Esophagus mucosa (tissue), 1 donor: ENCODE measurements at regions not wholly inside any gene's neighbourhood (a gene's known extent, or its start where the extent isn't known, plus 50 kb on each side); places are given as distances from the start of the nearest gene placed in this dataset.

Source experiments
- ATAC-seq: fragments of 200-7000 bp; cut with Tn5 transposase; one replicate; pipeline ENCODE4 v1.9.1; 2020
- donor health status: DM: yes; HTN: yes; CAD: no.

DNA sequence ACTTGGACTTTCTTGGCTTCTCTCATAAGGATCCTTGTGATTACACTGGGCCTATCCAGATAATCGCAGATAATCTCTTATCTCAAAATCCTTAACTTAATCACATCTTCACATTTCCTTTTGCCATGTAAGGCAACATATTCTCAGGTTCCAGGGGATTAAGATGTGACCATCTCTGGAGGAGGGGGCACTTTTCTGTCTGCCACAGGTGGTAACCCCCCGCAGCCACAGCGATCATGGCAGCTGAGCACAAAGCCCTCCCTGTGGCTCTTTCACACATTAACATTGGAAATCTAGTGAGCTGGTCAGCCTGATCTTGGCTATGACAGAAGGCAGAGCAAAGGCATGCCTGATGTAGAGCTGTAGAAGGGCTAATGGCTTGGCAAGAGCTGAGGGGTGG lies 69.1 kb upstream of the CD82 start:
- no peak for ATAC-seq

DNA sequence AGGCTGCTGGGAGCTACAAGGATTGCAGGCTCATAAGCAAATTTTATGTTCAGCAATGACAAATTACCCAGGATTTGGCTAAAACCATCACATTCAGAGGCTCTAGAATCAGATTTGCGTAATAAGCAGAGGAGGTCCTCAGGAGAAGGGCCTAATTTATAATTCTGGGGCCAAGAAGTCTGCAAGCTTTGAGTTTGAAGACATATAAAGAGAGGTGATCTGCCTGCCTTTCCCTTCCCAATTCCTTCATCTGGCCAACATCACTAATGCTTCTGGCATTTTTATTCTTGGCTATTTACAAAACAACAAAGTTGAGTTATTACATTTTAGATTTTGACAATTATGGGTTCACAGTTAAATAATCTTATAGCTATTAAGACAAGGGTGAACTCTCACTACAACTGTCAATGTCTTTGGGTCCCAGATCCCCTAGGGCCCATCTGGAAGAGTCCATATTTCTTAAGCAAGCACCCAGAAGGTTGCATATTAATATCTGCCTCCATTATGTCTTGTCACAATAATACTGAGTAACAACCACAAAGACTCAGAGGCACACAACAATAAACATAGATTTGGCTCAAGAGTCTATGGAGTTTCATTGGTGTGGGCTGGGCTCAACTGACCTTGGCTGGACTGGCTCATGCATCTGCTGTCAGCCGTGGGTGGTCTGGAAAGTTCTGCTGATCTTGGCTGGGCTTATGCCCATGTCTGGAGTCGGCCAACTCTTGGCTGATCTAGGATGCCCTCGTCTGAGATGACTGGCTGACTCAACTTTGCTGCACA lies 67.2 kb upstream of the CD82 start:
- ATAC-seq = no peak

DNA sequence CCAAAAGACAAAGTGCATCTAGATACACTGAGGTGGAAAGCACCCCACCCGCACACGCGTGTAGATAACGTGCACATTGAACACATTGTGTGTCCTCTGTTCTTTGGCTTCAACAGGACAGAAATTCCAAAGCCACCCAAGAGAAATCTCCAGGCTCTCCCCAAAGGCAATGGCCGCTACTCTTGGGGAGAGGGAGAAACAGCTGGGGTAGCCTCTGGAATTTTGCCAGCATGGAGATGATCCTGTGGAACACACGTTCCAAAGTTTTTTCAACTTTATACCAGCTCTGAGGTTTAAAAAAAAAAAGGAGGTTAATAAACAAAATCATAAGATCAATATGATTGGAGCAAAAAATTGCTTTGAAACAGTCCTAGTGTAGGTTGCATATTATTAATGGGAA lies 63.0 kb upstream of the CD82 start:
- ATAC-seq = no peak

DNA sequence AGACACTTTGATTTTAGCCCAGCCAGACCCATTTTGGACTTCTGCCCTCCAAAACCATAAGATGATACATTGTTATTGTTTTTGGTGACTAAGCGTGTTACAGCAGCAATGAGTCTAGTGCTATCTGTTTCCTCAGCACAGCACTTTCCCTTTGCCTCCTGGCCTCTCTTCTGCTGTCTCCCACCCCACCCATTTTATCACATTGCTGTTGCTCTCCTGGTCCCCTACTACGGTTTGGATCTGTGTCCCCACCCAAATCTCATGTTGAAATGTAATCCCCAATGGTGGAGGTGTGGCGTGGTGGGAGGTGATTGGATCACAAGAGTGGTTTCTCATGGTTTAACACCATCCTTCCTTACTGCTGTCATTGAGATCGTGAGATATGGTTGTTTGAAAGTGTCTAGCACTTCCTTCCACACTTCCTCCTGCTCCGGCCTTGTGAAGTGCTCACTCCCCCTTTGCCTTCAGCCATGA lies 59.8 kb upstream of the CD82 start:
- ATAC-seq = no peak

DNA sequence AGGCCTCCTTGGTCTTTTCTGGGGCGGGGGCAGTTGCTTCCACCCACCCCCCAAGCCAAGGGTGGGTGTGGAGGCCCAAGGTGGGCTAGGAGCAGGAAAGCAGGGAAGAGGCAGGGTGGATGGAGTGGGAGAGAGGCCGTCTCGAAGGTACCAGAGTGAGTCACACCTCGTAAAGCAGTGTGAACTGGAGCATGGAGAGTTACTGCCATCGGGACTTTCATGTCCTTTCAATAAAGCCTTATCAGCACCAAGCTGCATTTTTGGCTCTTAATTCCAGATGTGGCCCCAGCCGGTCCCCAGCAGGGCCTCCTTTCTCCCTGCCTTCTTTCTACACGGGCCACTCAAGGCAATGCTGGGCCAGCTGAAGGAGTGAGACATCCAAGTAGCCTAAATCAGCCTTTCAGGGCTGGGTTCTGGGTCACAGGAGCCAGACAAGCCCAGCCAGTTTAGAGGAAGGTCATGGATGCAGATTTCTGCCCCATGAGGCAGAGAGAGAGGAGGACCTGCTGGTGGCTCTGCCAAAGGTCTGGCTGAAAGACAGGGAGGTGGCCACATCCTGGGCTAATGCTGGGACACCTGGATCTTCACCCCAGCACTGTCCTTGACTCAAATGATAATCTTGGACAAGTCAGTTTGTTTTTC lies 59.0 kb upstream of the CD82 start:
- ATAC-seq = no peak

DNA sequence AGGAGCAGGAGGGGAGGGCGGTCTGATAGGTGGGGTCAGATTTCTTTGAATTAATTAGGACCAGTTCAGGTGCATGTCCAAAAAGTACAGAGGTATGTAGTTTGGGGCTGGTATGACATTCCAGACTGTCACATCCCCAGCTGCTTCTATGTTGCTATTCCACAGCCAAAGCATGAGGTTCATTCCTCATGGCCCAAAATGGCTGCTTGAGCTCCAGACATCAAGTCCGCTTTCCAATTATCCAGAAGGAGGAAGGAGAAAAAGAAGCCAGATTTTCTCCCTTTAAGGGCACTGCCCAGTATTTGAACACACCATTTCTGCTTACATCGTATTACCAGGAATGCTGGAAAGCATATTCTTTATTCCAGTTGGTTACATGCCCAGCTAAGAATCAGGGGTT lies 58.0 kb upstream of the CD82 start:
- ATAC-seq = no peak

DNA sequence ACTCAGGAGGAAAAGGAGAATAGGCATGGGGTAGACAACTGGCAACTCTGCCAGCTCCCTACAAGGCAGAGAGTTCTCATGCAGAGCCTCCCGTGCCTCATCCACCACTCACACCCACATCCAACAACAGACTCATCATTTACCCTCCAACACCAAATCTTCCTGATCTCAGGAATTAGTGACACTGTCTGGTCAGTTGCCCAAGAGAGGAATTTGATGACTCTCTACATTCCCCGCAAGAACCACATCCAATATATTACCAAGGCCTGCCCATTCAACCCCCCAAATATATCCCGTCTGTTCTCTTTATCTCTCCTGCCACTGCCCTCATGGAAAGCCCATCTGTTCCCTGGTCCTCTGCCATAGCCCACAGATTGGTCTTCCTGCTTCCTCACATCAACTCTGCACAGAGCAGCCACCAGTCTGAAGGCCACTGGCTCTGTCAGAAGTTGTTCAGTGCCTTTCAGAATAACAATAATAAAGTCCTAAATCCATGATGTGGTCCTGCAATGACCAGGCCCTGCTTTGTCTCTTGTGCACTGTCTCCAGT lies 57.5 kb upstream of the CD82 start:
- ATAC-seq = no peak

DNA sequence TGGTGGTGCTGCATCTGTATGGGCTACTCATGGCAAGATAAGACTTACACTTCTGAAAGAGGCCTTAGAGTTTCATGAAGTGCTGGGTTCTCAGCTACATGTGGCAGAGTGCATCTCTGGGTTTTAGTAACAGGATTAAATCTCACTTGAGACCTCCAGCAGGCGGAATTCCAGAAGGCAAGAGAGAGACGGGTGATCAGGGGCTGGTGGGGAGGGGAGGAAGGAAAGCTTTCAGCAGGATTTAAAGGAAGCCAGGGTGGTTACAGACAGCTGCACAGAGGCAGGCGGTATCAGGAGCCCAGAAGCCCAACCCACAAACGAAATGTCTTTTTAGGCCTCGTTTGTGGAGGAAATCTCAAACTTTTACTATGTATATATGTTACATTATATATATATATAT lies 56.2 kb upstream of the CD82 start:
- no peak for ATAC-seq

DNA sequence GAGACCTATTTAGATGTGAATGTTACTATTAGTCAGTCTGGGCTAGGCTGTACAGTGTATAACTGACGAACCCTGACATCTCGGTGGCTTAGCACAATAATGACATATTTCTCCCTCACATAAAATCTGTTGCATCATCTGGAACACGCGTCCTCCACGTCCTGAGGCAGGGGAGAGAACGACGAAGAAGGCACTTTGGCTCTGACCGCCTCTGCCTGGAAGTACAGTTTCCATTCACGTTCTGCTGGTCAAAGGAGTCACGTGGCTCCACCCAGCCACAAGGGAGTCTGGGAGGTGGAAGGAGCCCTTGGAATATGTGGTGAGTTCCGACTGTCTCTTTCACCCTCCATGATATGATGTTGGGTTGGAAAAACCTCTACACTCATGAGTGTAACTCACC lies 55.1 kb upstream of the CD82 start:
- ATAC-seq = no peak

DNA sequence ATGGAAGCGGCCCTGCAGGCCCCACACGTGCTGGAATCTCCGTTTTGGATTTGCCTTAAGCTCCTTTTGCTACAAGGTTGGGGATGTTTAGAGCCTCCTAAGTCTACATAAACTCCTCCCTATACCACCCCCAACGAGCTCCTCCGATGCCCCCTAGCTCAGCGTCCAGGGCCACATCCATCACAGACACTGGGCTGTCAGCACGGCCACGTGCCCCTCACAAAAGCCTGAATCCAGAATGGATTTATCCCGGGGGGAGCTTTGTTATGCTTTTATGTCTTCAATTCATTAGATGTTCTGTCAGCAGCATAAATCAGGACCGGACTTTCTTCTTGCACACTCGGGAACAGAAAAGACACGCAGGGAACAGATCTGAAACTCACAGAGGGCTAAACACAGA lies 52.6 kb upstream of the CD82 start:
- no peak for ATAC-seq

DNA sequence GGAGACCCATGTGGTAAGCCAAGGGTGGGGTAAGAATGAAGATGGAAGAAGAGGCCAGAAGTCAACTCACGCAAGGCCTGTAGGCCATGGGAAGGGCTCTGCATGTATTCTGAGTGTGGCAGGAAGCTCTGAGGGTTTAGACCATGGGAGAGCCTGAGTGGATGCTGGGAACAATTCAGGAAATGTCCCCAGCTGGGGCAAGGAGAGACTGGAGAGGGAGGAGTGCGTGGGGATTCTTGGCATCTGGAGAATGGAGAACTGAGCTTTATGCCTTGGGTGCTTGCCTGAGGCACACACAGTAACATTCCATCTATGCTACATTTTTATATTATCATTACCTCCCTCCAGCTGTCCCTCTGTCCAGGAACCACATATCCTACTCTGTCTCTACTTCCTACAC lies 50.4 kb upstream of the CD82 start:
- ATAC-seq = no peak
